Thyroid gland (tissue), 4 donors: ENCODE measurements at regions not wholly inside any gene's neighbourhood (a gene's known extent, or its start where the extent isn't known, plus 50 kb on each side); places are given as distances from the start of the nearest gene placed in this dataset.

Source experiments
- POLR2A ChIP-seq, 2 donors: fragments of 450-650 bp; IDR thresholded peaks; one replicate each; pipeline ENCODE4 v1.6.1; 2017; ENCODE audit warnings: antibody characterized with exemption in 2 of 2, mild to moderate bottlenecking in 2 of 2, moderate library complexity in 1 of 2
- TF ChIP-seq, protein P1 (sequence below), 6 experiments: fragments of 200-600 bp in 3 of 6; fragments of 450-650 bp in 3 of 6; sonication (generic) in 3 of 6; IDR thresholded peaks; one replicate each; pipeline ENCODE4 v1.5.1; 2016 to 2019; ENCODE audit warnings: antibody characterized with exemption in 6 of 6, mild to moderate bottlenecking in 2 of 6, inconsistent platforms in 1 of 6, moderate library complexity in 1 of 6

DNA sequence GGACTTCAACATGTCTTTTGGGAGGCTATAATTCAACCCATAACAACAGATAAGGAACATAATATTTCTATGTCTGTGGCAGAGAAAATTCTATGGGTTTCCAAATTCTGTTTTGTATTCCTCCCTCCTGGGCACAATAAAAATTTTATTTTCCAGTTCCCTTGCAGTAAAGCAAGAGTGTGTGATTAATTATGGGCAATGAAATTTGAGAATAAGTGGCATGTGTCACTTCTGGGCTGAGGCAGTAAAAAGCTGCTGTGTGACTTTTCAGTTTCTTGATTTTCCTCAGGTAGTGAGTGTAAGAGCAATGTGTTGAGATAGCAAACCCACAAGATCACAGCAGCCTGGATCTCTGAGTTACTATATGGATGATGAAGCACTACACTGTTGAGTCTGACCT lies 216.4 kb downstream of the MEIS1 start:
- TF ChIP-seq, protein P1, sequence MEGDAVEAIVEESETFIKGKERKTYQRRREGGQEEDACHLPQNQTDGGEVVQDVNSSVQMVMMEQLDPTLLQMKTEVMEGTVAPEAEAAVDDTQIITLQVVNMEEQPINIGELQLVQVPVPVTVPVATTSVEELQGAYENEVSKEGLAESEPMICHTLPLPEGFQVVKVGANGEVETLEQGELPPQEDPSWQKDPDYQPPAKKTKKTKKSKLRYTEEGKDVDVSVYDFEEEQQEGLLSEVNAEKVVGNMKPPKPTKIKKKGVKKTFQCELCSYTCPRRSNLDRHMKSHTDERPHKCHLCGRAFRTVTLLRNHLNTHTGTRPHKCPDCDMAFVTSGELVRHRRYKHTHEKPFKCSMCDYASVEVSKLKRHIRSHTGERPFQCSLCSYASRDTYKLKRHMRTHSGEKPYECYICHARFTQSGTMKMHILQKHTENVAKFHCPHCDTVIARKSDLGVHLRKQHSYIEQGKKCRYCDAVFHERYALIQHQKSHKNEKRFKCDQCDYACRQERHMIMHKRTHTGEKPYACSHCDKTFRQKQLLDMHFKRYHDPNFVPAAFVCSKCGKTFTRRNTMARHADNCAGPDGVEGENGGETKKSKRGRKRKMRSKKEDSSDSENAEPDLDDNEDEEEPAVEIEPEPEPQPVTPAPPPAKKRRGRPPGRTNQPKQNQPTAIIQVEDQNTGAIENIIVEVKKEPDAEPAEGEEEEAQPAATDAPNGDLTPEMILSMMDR (IDR thresholded peaks at IDR 0.05), result no peak
- no peak for TF ChIP-seq POLR2A (IDR thresholded peaks at IDR 0.05)
